SK-N-SH treated with all-trans-retinoic acid at 6 μM for 48 hours (cell line): ENCODE measurements at regions not wholly inside any gene's neighbourhood (a gene's known extent, or its start where the extent isn't known, plus 50 kb on each side); places are given as distances from the start of the nearest gene placed in this dataset.

Source experiments
- ATAC-seq: fragments of 200-7000 bp; cut with Tn5 transposase; 3 replicates; pipeline ENCODE4 v1.9.1; 2020; ENCODE audit warnings: mild to moderate bottlenecking, moderate library complexity
- ARNTL ChIP-seq: fragments of 450-650 bp; formaldehyde crosslinking; IDR thresholded peaks from 2 replicates; pipeline ENCODE4 v1.5.0; 2020; ENCODE audit warnings: low read depth, mild to moderate bottlenecking, moderate library complexity, borderline replicate concordance
- BACH2 ChIP-seq: fragments of 250-450 bp; sonication (Bioruptor Pico); IDR thresholded peaks from 2 replicates; pipeline ENCODE4 v1.9.0; 2021; ENCODE audit warnings: mild to moderate bottlenecking, borderline replicate concordance
- CREB5 ChIP-seq: fragments of 250-450 bp; sonication (Bioruptor Pico); IDR thresholded peaks from 2 replicates; pipeline ENCODE4 v1.5.1; 2020; ENCODE audit warnings: low read depth, mild to moderate bottlenecking, moderate library complexity
- CSDC2 ChIP-seq: fragments of 250-450 bp; sonication (Bioruptor Pico); IDR thresholded peaks from 2 replicates; pipeline ENCODE4 v1.5.0; 2020; ENCODE audit warnings: mild to moderate bottlenecking, moderate library complexity
- CSRNP3 ChIP-seq: fragments of 250-450 bp; sonication (Bioruptor Pico); IDR thresholded peaks from 2 replicates; pipeline ENCODE4 v1.5.1; 2021; ENCODE audit warnings: mild to moderate bottlenecking, moderate library complexity
- GLIS3 ChIP-seq: fragments of 250-450 bp; sonication (Bioruptor Pico); IDR thresholded peaks from 2 replicates; pipeline ENCODE4 v1.5.0; 2020; ENCODE audit warnings: mild to moderate bottlenecking, moderate library complexity
- PATZ1 ChIP-seq: fragments of 250-450 bp; sonication (Bioruptor Pico); IDR thresholded peaks from 2 replicates; pipeline ENCODE4 v1.8.0; 2020; ENCODE audit warnings: mild to moderate bottlenecking, moderate library complexity, borderline replicate concordance
- POU6F1 ChIP-seq: fragments of 250-450 bp; sonication (Bioruptor Pico); IDR thresholded peaks from 2 replicates; pipeline ENCODE4 v1.8.0; 2021; ENCODE audit warnings: low read depth, mild to moderate bottlenecking, moderate library complexity, borderline replicate concordance
- PPARA ChIP-seq: fragments of 250-450 bp; sonication (Bioruptor Pico); IDR thresholded peaks from 2 replicates; pipeline ENCODE4 v1.5.0; 2020; ENCODE audit warnings: mild to moderate bottlenecking, borderline replicate concordance
- RARB ChIP-seq: fragments of 250-450 bp; sonication (Bioruptor Pico); IDR thresholded peaks from 2 replicates; pipeline ENCODE4 v1.8.0; 2021; ENCODE audit warnings: mild to moderate bottlenecking, moderate library complexity
- SNAI2 ChIP-seq: fragments of 250-450 bp; sonication (Bioruptor Pico); IDR thresholded peaks from 2 replicates; pipeline ENCODE4 v1.5.0; 2020; ENCODE audit warnings: mild to moderate bottlenecking, moderate library complexity
- TCF4 ChIP-seq: fragments of 250-450 bp; sonication (Bioruptor Pico); IDR thresholded peaks from 2 replicates; pipeline ENCODE4 v1.8.0; 2021; ENCODE audit warnings: mild to moderate bottlenecking, moderate library complexity, borderline replicate concordance
- TOX ChIP-seq: fragments of 250-450 bp; sonication (Bioruptor Pico); IDR thresholded peaks from 2 replicates; pipeline ENCODE4 v1.8.0; 2021; ENCODE audit warnings: mild to moderate bottlenecking, moderate library complexity, borderline replicate concordance
- TSHZ2 ChIP-seq: fragments of 250-450 bp; sonication (Bioruptor Pico); IDR thresholded peaks from 2 replicates; pipeline ENCODE4 v1.5.0; 2020; ENCODE audit warnings: mild to moderate bottlenecking, moderate library complexity
- ZC3H10 ChIP-seq: fragments of 250-450 bp; sonication (Bioruptor Pico); IDR thresholded peaks from 2 replicates; pipeline ENCODE4 v1.5.1; 2021; ENCODE audit warnings: mild to moderate bottlenecking, moderate library complexity
- ZFP3 ChIP-seq: fragments of 250-450 bp; sonication (Bioruptor Pico); IDR thresholded peaks from 2 replicates; pipeline ENCODE4 v1.5.0; 2020; ENCODE audit warnings: mild to moderate bottlenecking, moderate library complexity
- ZFP30 ChIP-seq: fragments of 450-650 bp; formaldehyde crosslinking; IDR thresholded peaks from 2 replicates; pipeline ENCODE4 v1.5.0; 2022; ENCODE audit warnings: mild to moderate bottlenecking, moderate library complexity
- ZNF565 ChIP-seq: fragments of 450-650 bp; formaldehyde crosslinking; conservative IDR thresholded peaks from 2 replicates; pipeline ENCODE4 v1.5.0; 2020; ENCODE audit warnings: low read depth, mild to moderate bottlenecking, moderate library complexity
- ZNF70 ChIP-seq: fragments of 450-650 bp; formaldehyde crosslinking; IDR thresholded peaks from 2 replicates; pipeline ENCODE4 v1.5.0; 2020; ENCODE audit warnings: mild to moderate bottlenecking, moderate library complexity
- ZNF8 ChIP-seq: fragments of 450-650 bp; formaldehyde crosslinking; IDR thresholded peaks from 2 replicates; pipeline ENCODE4 v1.5.0; 2020; ENCODE audit warnings: mild to moderate bottlenecking, moderate library complexity

- TF ChIP-seq POU6F1 (CRISPR knock-in tag) (no peak), PPARA (CRISPR knock-in tag) (no peak), ZC3H10 (CRISPR knock-in tag) (no peak)
Measured at GRCh38 chr9:23423999-23424398, 402.0 kb downstream of the ELAVL2 start (continued).

- no peak for TF ChIP-seq ZNF8 (CRISPR knock-in tag)
- no peak for TF ChIP-seq CSRNP3 (CRISPR knock-in tag)
- no peak for TF ChIP-seq CREB5 (CRISPR knock-in tag)
- TF ChIP-seq PPARA (CRISPR knock-in tag) = no peak
- no peak for TF ChIP-seq ZC3H10 (CRISPR knock-in tag)
- TF ChIP-seq SNAI2 (CRISPR knock-in tag) = no peak
- TF ChIP-seq ZFP30 (CRISPR knock-in tag) = no peak
- no peak for TF ChIP-seq GLIS3
- no peak for TF ChIP-seq PATZ1 (CRISPR knock-in tag)
- TF ChIP-seq BACH2 = no peak
- TF ChIP-seq ZNF565 (CRISPR knock-in tag) = no peak
- no peak for TF ChIP-seq TCF4 (CRISPR knock-in tag)
- no peak for TF ChIP-seq ARNTL
- no peak for ATAC-seq
Measured at GRCh38 chr9:23426144-23426543, 399.9 kb downstream of the ELAVL2 start.

GRCh38 chr9:23431459-23431858, 394.6 kb downstream of the ELAVL2 start:
- TF ChIP-seq ZFP30 (CRISPR knock-in tag) (no peak), ZNF70 (no peak), CREB5 (CRISPR knock-in tag) (no peak), TOX (CRISPR knock-in tag) (no peak), TCF4 (CRISPR knock-in tag) (no peak), CSDC2 (CRISPR knock-in tag) (no peak), GLIS3 (no peak)
- no peak for ATAC-seq

GRCh38 chr9:23434654-23435053, 391.4 kb downstream of the ELAVL2 start:
- ATAC-seq = no peak
- no peak for TF ChIP-seq TCF4 (CRISPR knock-in tag)
- no peak for TF ChIP-seq PATZ1 (CRISPR knock-in tag)
- TF ChIP-seq RARB (CRISPR knock-in tag) = no peak
- TF ChIP-seq ZFP3 (CRISPR knock-in tag) = no peak
- no peak for TF ChIP-seq TSHZ2
- TF ChIP-seq CREB5 (CRISPR knock-in tag) = no peak
- no peak for TF ChIP-seq TOX (CRISPR knock-in tag)
- TF ChIP-seq, all 23 proteins: peak for 0
